AG04449 (cell line): ENCODE measurements at regions not wholly inside any gene's neighbourhood (a gene's known extent, or its start where the extent isn't known, plus 50 kb on each side); places are given as distances from the start of the nearest gene placed in this dataset.

Experiments used
- CTCF ChIA-PET: fragments of 350-600 bp; formaldehyde crosslinking; extraction: SDS; loops from one replicate; lab custom pipeline; 2021; ENCODE audit warnings: antibody characterized with exemption; lab: Yijun Ruan, JAX
- POLR2A ChIA-PET: fragments of 400-600, 350-600 bp; formaldehyde crosslinking; extraction: SDS; loops from one replicate; lab custom pipeline; 2020; ENCODE audit warnings: antibody characterized with exemption, inconsistent platforms; lab: Yijun Ruan, JAX
- DNase-seq: peaks from one replicate; pipeline ENCODE4 v3.0.0-alpha.2; 2010; ENCODE audit warnings: low read depth, low spot score
- H3K4me3 ChIP-seq: 2 replicates; pipeline ENCODE4 v1.5.1; 2011; ENCODE audit warnings: low read depth, mild to moderate bottlenecking, control low read depth, low read length
- TF ChIP-seq, protein P1 (sequence below): IDR thresholded peaks from one replicate; pipeline ENCODE4 v1.5.1; 2011; ENCODE audit warnings: mild to moderate bottlenecking, moderate library complexity, low read length, control low read depth, inconsistent platforms; ENCODE audit not compliant: insufficient read depth; ENCODE audit errors: missing control alignments

DNA sequence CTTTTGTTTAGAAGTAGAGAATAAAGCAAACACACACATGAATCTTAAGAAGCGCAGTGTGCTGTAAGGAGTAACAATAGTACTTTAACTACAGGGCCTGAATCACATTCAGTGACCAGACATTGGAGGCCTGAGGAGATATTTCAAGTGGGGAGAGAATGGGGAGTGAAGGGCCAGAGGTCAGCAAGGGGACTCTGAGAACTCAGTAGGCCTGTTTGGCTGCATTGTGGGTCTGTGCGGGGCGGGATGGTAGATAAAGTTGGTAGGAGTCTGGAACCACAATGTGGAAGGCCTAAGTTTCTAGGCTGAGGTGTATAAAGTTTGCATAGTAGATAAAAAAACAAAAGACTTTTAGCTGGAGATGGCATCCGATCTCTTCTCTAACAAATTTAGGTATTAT lies 52.7 kb upstream of the WLS start:
- no peak for DNase-seq
- TF ChIP-seq, protein P1, sequence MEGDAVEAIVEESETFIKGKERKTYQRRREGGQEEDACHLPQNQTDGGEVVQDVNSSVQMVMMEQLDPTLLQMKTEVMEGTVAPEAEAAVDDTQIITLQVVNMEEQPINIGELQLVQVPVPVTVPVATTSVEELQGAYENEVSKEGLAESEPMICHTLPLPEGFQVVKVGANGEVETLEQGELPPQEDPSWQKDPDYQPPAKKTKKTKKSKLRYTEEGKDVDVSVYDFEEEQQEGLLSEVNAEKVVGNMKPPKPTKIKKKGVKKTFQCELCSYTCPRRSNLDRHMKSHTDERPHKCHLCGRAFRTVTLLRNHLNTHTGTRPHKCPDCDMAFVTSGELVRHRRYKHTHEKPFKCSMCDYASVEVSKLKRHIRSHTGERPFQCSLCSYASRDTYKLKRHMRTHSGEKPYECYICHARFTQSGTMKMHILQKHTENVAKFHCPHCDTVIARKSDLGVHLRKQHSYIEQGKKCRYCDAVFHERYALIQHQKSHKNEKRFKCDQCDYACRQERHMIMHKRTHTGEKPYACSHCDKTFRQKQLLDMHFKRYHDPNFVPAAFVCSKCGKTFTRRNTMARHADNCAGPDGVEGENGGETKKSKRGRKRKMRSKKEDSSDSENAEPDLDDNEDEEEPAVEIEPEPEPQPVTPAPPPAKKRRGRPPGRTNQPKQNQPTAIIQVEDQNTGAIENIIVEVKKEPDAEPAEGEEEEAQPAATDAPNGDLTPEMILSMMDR: no peak
- H3K4me3 ChIP-seq: no peak overlapping the region
- ChIA-PET POLR2A (no interaction called here), CTCF (no interaction called here)

DNA sequence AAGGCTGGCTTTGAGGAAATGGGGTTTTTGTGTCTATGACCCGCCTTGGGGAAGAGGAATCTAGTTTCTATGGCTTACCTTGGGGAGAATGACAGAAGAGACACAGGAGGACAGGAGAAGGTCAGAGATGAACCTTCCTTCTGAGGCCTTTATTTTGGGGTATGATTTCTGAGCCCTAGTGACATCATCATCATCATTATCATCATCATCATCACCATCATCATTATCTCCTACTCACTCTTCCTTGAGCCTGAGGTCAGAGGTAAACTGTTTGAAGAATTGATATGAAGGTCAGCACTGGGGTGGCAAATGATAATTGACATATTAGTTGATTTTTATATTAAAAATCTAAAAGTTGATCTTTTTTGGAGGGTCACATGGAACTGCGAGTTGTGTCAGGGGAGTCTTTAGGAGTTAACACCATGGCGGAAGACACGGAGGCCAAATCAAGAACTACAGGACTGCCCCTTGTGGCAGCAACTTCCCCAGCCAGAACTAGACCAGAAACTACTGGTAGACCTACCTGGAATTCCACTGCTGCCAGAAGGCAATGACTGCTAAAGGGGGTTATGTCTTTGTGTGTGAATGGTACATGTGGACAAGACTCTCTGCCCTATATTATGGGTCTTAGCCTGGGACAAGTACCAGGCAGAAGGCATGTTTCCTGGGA lies 49.8 kb upstream of the WLS start:
- no peak for DNase-seq
- no peak overlapping the region for H3K4me3 ChIP-seq
- ChIA-PET POLR2A (no interaction called here), CTCF (no interaction called here)
- TF ChIP-seq, protein P1: no peak
